Activated gamma-delta T cell (primary cell): ENCODE measurements at regions not wholly inside any gene's neighbourhood (a gene's known extent, or its start where the extent isn't known, plus 50 kb on each side); places are given as distances from the start of the nearest gene placed in this dataset.
"Not testable (repeated sequence)": the region's sequence is repeated elsewhere in the genome, so short reads cannot be mapped to it uniquely, and the experiment has no call there.

Experiments
- DNase-seq: peaks from one replicate; lab custom pipeline; 2025; lab: John Stamatoyannopoulos, UW

DNA sequence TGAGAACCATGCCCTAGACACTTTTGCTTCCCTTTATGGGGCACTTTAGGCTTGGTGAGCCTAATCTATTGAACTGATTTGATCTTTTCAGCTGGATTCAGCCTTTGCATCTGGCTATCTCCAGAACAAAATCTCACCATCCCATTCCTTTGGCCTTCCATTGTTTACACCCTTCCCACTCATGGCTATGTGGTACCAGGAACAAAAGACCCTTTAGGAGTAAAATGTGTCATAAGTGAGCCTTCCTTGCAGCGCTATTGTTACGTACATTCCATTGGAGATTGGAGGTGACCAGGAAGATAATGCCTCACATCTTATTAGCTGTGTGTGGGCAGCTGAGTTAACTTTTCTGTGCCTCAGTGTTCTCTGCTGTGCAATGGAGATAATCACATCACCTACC, 188.4 kb downstream of the SATB1 start:
- DNase-seq, result no peak

DNA sequence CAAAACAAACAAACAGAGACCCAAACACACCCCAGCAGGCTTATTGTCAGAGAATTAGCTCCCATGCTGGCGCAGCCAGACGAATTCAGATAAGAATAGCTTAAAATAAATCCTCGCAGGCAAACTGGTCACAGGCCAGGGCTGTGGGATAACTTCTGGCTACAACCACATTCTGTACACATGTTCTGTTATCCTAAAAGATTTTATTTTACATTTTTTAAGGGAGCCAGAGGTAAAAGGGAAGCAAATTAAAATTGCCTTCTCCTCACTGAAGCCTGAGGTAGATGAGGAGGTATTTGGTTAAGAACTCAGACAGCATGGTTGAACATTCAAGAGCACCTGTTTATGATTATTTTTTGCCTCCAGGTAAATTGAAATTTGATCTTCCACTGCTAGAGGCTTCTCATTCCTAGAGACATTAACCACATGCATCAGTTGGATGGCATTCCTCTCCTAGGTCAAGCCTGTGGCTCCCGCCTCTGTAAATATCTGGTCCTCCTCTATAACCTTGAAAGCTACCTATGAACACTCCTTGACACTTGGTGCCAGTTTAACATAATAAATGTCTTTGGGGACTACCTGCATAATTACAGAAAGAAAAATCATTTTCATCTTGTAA, 190.3 kb downstream of the SATB1 start:
- DNase-seq, result no peak

DNA sequence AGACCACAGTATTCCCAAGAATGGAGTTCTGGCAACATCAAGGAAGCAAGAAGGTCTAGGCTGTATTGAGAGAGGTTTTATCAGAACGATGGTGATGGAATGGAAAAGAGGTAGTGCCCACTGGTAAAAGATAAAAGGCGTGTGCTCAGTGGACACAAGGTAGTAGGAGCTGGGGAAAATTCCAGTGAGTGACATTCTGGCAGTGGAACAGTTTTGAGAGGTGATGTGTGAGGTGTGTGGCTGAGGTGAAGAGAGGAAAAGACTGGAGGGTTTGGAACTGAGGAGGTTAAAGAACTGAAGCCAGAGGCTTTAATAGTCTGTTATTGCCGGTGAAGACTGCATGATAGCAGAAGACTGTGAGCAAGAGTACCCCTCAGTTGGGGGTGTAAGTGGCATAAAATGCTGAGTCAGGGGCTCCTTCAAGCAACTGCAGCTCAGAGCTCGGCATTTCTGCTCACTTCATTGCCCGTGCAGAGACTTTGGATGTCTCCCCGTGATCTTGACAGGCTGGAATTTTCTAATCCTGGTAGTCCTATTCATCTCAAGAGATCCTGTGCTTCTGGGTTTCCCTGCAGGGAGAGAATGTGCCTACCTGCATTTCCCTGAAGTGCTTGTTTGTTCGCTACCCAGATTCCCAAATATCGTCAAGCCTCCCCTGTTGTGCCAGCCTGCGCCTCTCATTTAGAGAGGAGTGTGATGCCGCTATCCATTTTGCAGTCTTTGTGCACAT, 191.0 kb downstream of the SATB1 start:
- no peak for DNase-seq

DNA sequence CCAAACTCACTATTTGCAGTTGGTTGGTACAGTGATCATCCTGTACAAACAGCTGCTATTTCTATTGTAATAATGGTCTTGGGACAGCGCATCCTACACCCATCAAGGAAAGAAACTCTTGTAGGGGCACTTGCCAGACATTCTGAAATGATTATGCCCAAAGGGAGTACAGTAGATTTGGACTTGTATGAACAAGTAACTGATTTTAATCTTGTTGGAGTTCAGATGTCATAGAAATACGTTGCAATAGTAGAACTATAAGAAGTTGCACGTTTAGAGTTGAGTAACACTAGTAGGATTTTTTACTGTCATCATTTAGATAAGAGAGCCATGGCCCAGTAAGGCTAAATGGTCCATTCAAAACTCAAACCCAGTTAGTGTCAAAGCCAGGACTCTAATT, 192.8 kb downstream of the SATB1 start:
- no peak for DNase-seq

DNA sequence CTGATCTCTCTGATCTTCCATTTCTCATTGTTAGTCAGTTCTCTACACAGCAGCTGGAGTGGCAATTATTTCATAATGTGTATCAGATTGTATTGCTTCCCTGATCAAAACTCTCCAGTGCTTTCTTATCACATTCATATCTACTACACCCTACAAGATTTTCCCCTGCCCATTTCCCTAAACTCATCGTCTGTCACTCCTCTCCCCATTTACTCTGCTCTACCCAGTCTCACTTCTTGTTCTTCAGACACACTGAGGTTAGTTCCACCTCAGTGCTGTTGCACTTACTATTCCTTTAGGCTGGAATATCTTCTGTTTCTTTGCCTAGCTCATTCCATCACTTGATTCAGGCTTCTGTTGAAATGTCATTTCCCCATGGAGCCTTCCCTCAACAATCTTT, 197.1 kb downstream of the SATB1 start:
- no peak for DNase-seq

DNA sequence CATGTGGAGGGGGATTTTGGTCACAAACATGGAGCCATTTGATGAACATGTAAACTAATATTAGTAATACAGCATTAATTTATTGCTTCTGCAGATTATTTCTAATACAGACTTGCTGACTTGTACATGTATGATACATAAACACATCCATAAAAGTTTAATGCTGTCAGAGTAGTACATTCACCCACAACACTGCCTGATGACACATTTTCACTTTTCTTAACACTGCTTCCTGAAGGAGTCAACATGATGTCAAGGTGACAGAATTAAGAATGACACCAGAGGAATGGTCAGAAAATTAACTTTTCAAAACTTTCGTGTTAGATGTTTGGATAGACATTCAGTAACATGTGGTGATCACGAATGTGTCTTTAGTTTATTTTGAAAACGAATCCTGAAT, 199.4 kb downstream of the SATB1 start:
- DNase-seq, result no peak

DNA sequence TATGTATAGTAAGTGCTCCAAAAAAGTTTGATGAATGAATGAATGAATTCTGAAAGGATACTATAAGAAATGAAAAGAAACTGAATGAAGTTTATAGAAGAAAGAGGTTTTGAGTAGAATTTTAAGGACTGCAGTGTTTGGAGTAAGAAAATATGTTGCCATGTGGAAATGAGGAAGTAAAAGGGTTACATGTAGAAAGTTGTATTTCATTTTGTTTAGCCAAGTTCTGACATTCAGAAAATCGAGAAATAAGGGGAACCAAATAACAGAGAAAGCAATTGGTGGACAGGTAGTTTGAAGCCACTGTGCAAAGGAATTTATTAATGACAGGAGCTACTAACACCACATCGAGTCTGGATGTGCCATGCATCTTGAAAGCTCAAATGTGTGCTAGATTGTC, 200.7 kb downstream of the SATB1 start:
- no peak for DNase-seq

DNA sequence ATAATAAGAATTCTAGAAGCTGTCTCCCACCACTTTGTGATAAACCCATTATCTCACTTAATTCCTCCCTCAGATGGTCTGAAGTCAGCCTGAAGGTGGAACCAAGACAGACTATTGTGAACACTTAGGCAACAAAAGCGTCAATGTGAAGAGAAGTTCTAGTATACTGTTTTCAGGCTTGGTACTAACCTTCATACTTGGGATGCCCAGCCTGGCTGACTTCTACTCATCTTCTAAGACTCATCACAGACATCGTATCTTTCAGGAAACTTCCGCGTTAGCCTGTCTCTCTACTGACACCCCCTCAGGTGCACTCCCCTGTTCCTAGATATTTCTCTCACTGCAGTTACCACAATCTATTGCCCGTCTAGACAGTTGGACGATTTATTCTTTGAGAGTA, 201.2 kb downstream of the SATB1 start:
- DNase-seq, result no peak

DNA sequence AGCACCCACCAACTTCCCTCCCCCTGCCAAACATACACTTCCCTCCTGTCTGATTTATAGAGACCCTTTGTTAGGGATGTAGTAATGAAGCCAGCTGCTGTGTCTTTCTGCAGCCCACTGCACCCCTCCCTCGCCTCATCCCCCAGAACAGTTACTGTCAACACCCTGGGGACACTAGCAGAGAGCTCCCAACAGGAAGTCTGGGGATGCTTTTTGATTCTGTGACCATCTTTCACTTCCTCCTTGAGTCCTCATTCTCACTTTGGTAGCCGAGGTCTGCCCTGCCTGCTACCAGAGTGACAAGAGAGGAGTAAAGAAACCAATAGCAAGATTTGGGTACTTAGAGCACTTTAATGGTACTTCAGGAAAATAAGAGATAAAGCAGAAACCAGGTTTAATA, 201.6 kb downstream of the SATB1 start:
- DNase-seq, result no peak

DNA sequence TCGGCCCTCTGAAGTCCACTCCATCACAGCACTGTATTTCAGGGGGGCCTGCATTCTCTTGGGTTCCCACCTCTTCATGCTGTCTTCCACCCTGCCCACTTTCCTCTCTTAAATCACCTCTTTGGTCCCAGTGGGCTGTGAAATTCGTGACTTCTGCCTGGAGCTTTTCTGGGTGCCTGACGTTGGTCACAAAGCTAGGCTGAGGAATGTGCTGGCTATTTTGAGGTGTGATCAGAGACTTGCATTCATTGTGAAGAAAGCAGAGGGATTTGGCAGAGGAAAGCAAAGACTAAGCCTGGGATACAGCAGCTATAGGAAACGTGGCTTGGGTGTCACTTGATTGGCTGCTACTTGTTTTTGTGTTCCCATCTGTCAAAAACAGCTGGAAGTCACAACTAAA, 202.5 kb downstream of the SATB1 start:
- no peak for DNase-seq

DNA sequence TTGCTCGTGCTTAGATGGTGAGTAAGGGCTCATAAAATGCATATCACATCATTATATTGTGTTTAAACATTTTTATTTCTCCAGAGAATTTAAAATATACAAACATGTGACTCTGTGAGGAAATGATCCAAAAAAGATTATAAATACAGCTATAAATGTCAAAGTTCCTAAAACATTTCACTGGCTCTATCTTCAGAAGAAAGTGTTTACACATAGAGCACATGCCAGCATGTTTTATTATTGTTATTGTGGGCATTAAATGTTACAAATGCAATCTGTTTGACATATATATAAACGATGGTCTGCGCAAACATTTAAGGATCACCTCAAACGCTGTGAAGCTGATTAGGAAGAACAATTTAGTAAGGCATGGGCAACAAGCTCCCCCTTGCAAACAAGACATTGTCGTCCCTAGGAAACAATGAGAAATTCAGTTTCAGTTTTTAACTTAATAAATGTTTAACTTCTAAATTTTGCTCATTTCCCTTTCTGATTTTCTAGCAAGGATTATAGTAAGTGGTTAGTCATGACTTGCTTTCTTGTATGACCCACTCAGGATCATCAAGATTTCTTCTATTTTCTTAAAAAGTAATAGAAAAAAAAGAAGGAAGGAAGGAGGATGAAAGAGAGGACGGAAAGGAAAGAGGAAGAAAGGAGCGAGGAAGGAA, 207.5 kb downstream of the SATB1 start:
- DNase-seq, result no peak

DNA sequence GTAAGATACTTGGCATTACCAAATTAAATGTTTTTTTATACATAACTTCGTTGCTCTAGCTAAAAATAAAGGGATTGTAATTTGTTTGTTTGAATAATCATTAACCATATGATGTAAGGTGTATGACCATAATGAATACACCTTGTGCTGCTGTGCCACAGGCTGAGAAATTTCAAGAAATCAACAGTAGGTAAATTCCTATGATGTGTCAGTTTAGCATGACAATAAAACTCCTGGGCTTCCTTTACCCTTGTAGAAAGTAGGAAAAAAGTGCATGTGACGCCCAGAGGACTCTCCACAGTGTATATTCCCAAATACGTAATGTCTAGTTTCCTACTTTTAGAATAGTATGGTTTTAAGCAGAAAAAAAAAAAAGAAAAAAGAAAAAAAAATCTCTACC, 208.1 kb downstream of the SATB1 start:
- no peak for DNase-seq

DNA sequence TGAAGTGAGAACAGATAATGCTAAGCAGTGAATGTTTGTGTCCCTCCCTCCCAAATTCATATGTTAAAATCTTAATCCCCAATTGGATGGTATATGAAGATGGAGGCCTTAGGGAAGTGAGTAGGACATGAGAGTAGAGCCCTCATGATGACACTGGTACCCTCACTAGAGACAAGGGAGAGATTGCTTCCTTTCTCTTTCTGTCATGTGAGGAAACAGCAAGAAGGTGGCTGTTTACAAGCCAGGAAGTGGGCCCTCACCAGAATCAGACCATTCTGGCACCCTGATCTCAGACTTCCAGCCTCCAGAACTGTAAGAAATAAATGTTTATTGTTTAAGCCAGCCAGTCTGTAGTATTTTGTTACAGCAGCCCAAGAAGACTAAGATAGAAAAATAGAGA, 209.5 kb downstream of the SATB1 start:
- DNase-seq, result no peak

DNA sequence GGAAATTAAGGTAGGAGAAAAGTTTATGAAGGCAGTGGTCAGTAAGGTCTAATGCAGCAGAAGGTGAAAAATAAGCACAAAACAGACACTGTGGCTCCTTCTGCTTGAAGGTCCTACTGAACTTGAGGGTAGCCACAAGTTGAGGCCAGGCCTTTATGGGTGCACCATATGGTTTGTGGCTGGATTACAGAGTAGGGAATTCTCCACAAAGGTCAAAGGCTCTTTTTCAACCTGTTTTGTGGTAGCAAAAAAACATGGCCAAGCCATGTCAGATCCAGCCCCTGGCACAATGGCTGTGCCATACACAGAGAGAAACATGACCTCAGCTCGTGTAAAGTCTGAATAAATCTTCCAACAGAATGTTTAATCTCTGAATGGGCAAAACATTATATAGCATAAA, 214.0 kb downstream of the SATB1 start:
- DNase-seq, result no peak

DNA sequence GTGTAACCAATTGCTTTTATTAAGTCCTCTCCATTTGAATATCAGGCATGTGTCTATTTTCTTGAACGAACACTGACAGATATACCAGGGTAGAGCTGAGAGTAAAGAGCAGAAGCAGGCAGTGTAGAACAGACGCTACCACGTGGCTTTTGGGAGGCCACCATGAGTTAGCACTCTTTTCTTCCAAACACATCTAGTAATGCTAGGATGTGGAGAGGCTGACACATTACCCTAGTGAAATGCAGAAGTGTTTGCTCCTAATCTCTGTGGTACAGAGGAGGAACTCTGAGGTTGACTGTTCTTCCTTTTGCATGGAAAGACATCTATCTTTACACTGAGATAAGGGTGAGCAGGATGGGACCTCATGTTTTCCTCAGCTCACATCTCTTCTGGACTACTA, 216.3 kb downstream of the SATB1 start:
- no peak for DNase-seq

DNA sequence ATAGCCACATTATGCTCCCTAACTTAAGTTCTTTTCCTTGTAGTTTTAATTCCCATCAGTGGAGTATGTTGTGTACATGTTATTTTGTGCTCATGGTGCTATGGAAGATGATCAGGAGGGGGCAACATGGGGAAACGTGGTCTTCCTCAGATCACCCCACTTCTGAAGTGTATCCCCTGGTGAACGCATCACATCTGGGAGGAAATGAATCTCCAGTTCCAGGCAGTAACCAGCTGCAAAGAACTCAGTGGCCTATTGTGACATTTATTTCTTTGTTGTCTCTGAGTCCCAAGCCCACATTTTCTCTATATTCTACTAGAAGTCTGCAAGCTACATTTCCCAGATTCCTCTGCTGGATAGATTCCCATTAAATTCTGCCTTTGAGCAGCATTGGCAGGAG, 217.0 kb downstream of the SATB1 start:
- DNase-seq, result no peak

DNA sequence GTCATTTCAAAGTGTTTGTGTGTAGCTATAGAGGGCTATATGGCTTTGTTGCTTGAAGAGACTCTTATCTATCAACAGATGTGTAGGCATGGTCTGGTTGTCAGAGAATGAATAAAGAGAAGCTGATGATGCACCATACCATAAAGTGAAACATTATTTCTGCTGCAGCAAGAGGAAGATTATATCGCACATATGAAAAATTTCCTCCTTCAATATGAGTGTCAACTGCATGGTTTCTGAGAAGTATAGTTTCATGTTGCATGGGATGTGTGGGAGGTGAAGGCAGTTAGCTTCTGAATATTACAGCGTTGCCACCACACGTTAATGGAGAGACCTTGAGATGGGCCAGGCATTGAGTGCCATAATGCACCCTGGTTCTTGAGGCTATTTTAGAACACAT, 217.9 kb downstream of the SATB1 start:
- DNase-seq, result no peak

DNA sequence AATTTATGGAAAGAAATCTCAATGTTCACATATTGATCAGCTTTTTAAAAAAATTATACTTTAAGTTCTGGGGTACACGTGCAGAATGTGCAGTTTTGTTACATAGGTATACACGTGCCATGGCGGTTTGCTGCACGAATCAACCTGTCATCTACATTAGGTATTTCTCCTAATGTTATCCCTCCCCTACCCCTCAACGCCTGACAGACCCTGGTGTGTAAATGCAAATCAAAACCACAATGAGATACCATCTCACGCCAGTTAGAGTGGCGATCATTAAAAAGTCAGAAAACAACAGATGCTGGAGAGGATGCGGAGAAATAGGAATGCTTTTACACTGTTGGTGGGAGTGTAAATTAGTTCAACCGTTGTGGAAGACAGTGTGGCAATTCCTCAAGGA, 219.4 kb downstream of the SATB1 start:
- not testable (repeated sequence) for DNase-seq

DNA sequence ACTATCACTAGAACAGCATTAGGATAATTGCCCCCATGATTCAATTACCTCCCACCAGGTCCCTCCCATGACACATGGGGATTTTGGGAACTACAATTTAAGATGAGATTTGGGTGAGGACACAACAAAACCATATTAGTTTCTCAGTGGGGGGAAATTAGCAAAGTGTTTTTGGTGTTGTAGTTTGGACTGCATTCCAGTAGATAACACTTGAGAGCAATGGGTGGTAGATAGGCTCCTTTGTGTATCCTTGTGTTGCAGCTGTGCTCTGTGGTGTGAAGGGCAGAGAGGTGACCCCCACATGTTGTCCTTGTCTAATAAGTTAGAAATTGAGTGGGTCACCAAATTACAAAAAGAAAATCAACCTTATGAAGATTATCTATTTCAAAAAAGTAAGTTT, 223.8 kb downstream of the SATB1 start:
- DNase-seq, result no peak

DNA sequence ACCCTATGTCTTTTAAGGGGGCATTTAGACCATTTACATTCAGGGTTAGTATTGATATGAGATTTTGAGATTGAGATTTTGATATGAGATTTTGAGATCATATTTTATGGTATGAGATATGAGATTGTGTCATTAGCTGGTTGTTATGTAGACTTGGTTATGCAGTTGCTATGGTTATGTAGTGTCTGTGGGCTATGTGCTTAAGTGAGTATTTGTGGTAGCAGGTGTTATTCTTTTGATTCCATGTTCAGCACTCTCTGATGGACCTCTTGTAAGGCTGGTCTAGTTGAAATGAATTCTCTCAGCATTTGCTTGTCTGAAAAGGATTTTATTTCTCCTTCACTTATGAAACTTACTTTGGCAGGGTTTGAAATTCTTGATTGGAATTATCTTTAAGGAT, 225.4 kb downstream of the SATB1 start:
- no peak for DNase-seq

DNA sequence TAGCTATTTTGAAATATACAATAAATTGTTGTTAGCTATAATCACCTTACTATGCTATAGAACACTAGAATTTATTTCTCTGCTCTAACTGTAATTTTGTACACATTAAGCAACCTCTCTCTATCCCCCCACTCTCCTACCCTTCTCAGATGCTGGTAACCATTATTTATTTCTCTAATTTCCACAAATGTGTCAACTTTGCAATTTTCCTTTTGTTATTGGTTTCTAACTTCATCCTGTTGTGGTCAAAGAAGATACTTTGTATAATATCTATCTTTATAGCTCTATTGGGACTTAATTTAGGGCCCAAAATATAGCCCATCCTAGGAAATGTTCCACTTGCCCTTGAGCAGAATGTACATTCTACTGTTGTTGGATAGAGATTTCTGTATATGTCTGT, 229.3 kb downstream of the SATB1 start:
- DNase-seq, result no peak

DNA sequence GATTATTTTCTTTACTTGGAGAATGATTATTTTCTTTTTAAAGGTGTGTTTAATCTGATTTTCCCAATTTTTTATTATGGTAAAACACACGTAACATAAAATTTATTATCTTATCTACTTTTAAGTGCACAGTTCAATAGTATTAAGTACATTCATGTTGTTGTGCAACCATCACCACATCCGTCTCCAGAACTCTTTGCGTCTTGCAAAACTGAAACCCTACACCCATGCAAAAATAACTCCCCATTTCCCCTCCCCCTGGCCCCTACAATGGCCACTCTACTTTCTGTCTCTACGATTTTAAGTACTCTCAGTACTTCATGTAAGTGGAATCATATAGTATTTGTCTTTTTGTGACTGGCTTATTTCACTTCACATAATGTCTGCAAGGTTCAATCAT, 230.7 kb downstream of the SATB1 start:
- no peak for DNase-seq

DNA sequence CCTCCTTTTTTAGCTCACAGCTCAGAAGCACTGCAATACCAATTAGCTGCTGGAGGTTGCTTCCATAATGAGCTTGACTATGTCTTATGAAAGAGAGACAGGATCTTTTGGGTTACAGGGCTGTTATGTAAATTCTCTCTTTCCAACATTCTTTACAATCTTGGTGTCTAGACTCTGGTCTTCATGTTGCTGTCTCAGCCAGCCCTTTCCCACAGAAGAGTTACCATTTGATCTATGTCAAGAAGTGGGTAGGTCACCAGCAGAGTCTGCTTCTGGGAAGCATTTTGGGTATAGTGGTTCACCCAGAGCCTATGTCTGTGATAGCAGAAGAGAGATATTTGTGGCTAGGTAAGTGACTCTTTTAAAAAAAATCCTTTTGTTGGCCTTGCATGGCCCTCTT, 234.5 kb downstream of the SATB1 start:
- DNase-seq, result no peak
